Spleen (tissue), 11 donors: ENCODE measurements at regions not wholly inside any gene's neighbourhood (a gene's known extent, or its start where the extent isn't known, plus 50 kb on each side); places are given as distances from the start of the nearest gene placed in this dataset.

Source experiments
- DNase-seq: peaks from one replicate; pipeline ENCODE4 v3.0.0-alpha.2; 2020
- H3K27ac ChIP-seq, 8 donors: fragments of 200-600 bp; sonication (generic) in 7 of 8; 1 replicate in 4 of 8; 2 replicates in 4 of 8; pipeline versions ENCODE4 v1.5.0 to v1.8.0; 2016 to 2021; ENCODE audit warnings: inconsistent platforms in 4 of 8, mild to moderate bottlenecking in 4 of 8, moderate library complexity in 1 of 8
- H3K27me3 ChIP-seq, 7 donors: fragments of 200-600 bp; sonication (generic) in 6 of 7; replicated peaks in 1 of 7; 1 replicate in 4 of 7; 2 replicates in 3 of 7; pipeline versions ENCODE4 v1.5.0 to v1.8.0; 2016 to 2021; ENCODE audit warnings: inconsistent platforms in 3 of 7, mild to moderate bottlenecking in 1 of 7
- H3K36me3 ChIP-seq, 6 donors: fragments of 200-600 bp; sonication (generic) in 5 of 6; 1 replicate in 4 of 6; 2 replicates in 2 of 6; pipeline versions ENCODE4 v1.5.0 to v1.8.0; 2016 to 2021; ENCODE audit warnings: inconsistent platforms in 2 of 6
- H3K4me1 ChIP-seq, 6 donors: fragments of 200-600 bp; sonication (generic) in 5 of 6; 1 replicate in 3 of 6; 2 replicates in 3 of 6; pipeline versions ENCODE4 v1.5.0 to v1.8.0; 2016 to 2021; ENCODE audit warnings: inconsistent platforms in 3 of 6
- H3K4me3 ChIP-seq, 8 donors: fragments of 200-600 bp; sonication (generic) in 7 of 8; 1 replicate in 4 of 8; 2 replicates in 4 of 8; pipeline versions ENCODE4 v1.5.0 to v1.8.0; 2016 to 2021; ENCODE audit warnings: inconsistent platforms in 4 of 8, mild to moderate bottlenecking in 4 of 8, moderate library complexity in 2 of 8
- H3K9me3 ChIP-seq, 8 donors: fragments of 200-600 bp; sonication (generic) in 7 of 8; 1 replicate in 4 of 8; 2 replicates in 4 of 8; pipeline versions ENCODE4 v1.5.0 to v1.8.0; 2016 to 2021; ENCODE audit warnings: inconsistent platforms in 4 of 8
- POLR2A ChIP-seq, 3 donors: fragments of 450-650 bp; IDR thresholded peaks; one replicate each; pipeline ENCODE4 v1.5.1; 2017; ENCODE audit warnings: antibody characterized with exemption in 3 of 3, mild to moderate bottlenecking in 1 of 3
- POLR2AphosphoS5 ChIP-seq, 3 donors: sonication (generic); formaldehyde crosslinking; IDR thresholded peaks; one replicate each; pipeline ENCODE4 v1.5.1; 2017; ENCODE audit warnings: antibody characterized with exemption in 3 of 3
- WGBS, 5 donors: extraction: QIAGEN DNeasy Blood & Tissue Kit in 3 of 5; methylation state at CpG; one replicate each; pipeline versions ENCODE4 v1.1.5 to v1.1.7; 2013 to 2018; 5-methylcytosine and 5-hydroxymethylcytosine counted together
- intact Hi-C: fragments of 100-400 bp; cut with DNase I; formaldehyde crosslinking; loops from one replicate; pipeline ENCODE4 v1.15.0; 2023; ENCODE audit warnings: low total_unique reads
- TF ChIP-seq, protein P1 (sequence below), 11 experiments: fragments of 200-600 bp in 7 of 11; fragments of 450-650 bp in 4 of 11; sonication (generic) in 4 of 11; IDR thresholded peaks in 8 of 11; conservative IDR thresholded peaks in 3 of 11; 1 replicate in 7 of 11; 2 replicates in 4 of 11; pipeline versions ENCODE4 v1.4.0 to v1.8.0; 2016 to 2021; ENCODE audit warnings: antibody characterized with exemption in 11 of 11, inconsistent platforms in 4 of 11, mild to moderate bottlenecking in 1 of 11
- donor health status: healthy with polysubstance abuse.
- donor health status: DM: no; HTN: no; CAD: no; lungs with moderate emphysema.
- donor health status: DM: no; HTN: no; CAD: no.
- donor health status: Bipolar disorder and iron deficiency.
- donor health status: healthy.
- donor health status: DM: no; HTN: no; CAD: no.
- donor health status: DM: yes; HTN: yes; CAD: no.

GRCh38 chr6:141965016-141965545 is 167.6 kb upstream of the GJE1 start:
- H3K27me3 ChIP-seq: no peaks in the 10 kb centered on the region
- H3K4me3 ChIP-seq: no peak overlapping the region
- WGBS, 5 donors: 56 to 78% (median 68%) methylated on average over 2 of the region's 2 CpGs
- no peak for DNase-seq
- H3K36me3 ChIP-seq: no peaks in the 10 kb centered on the region
- TF ChIP-seq POLR2A (IDR thresholded peaks at IDR 0.05) (no peak), POLR2AphosphoS5 (IDR thresholded peaks at IDR 0.05) (no peak)
- TF ChIP-seq, protein P1, sequence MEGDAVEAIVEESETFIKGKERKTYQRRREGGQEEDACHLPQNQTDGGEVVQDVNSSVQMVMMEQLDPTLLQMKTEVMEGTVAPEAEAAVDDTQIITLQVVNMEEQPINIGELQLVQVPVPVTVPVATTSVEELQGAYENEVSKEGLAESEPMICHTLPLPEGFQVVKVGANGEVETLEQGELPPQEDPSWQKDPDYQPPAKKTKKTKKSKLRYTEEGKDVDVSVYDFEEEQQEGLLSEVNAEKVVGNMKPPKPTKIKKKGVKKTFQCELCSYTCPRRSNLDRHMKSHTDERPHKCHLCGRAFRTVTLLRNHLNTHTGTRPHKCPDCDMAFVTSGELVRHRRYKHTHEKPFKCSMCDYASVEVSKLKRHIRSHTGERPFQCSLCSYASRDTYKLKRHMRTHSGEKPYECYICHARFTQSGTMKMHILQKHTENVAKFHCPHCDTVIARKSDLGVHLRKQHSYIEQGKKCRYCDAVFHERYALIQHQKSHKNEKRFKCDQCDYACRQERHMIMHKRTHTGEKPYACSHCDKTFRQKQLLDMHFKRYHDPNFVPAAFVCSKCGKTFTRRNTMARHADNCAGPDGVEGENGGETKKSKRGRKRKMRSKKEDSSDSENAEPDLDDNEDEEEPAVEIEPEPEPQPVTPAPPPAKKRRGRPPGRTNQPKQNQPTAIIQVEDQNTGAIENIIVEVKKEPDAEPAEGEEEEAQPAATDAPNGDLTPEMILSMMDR (IDR thresholded peaks at IDR 0.05 in 8 of 11, conservative IDR thresholded peaks at IDR 0.05 in 3 of 11): no peak
- H3K27ac ChIP-seq: no peak overlapping the region
- H3K9me3 ChIP-seq: peaks cover 0 to 6% (median 0%) of the 10 kb centered on the region in 8 donors
- H3K4me1 ChIP-seq: no peaks in the 10 kb centered on the region
- intact Hi-C loops: no loop called here

- WGBS, 5 donors: 85 to 98% (median 90%) methylated on average over 3 of the region's 3 CpGs
- Histone ChIP-seq H3K27ac (no peak overlapping the region), H3K36me3 (no peaks in the 10 kb centered on the region), H3K4me3 (no peak overlapping the region), H3K4me1 (no peaks in the 10 kb centered on the region), H3K9me3 (peaks cover 0 to 3% (median 0%) of the 10 kb centered on the region in 8 donors), H3K27me3 (no peaks in the 10 kb centered on the region)
- DNase-seq: no peak
- TF ChIP-seq, protein P1 (IDR thresholded peaks at IDR 0.05 in 8 of 11, conservative IDR thresholded peaks at IDR 0.05 in 3 of 11): no peak
- no peak for TF ChIP-seq POLR2A (IDR thresholded peaks at IDR 0.05)
- TF ChIP-seq POLR2AphosphoS5 (IDR thresholded peaks at IDR 0.05): no peak
- intact Hi-C loops: no loop called here
Observed at GRCh38 chr6:141963543-141964295, 169.0 kb upstream of the GJE1 start.

- 68 to 78% (median 75%) methylated on average over 4 of the region's 4 CpGs for WGBS, 5 donors
- H3K27ac ChIP-seq: no peak overlapping the region
- no peaks in the 10 kb centered on the region for H3K4me1 ChIP-seq
- intact Hi-C loops: no loop called here
- H3K27me3 ChIP-seq: no peaks in the 10 kb centered on the region
- no peak for DNase-seq
- H3K9me3 ChIP-seq: peaks cover 0 to 23% (median 16%) of the 10 kb centered on the region in 8 donors
- no peaks in the 10 kb centered on the region for H3K36me3 ChIP-seq
- TF ChIP-seq, protein P1 (IDR thresholded peaks at IDR 0.05 in 8 of 11, conservative IDR thresholded peaks at IDR 0.05 in 3 of 11): no peak
- TF ChIP-seq POLR2AphosphoS5 (IDR thresholded peaks at IDR 0.05): no peak
- H3K4me3 ChIP-seq: no peak overlapping the region
Observed at GRCh38 chr6:141957271-141957670, 175.5 kb upstream of the GJE1 start.

DNA sequence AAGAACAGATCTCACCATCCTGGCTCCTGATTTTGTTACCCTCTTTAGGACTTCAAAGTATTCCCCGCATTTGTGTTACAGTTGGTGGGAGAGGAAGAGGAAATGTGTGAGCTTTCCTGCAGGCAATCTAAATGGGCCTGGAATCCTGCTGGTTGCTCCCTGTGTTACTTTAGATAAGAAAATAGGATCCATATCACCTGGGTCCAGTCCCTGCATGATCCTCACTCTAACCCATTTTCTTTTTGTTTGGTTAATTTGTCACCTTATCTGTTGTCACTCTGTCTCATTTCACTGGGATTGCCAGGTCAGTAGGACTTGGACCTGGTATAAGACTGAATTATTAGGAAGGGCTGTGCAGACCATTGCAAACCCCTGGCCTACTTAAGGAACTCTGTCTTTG is 175.9 kb upstream of the GJE1 start:
- DNase-seq: no peak
- Histone ChIP-seq H3K27me3 (no peaks in the 10 kb centered on the region), H3K9me3 (peaks cover 0 to 26% (median 19%) of the 10 kb centered on the region in 8 donors), H3K4me3 (no peak overlapping the region), H3K27ac (no peak overlapping the region), H3K4me1 (no peaks in the 10 kb centered on the region), H3K36me3 (no peaks in the 10 kb centered on the region)
- intact Hi-C loops: no loop called here
- TF ChIP-seq, protein P1 (IDR thresholded peaks at IDR 0.05 in 8 of 11, conservative IDR thresholded peaks at IDR 0.05 in 3 of 11): no peak
- TF ChIP-seq POLR2A (IDR thresholded peaks at IDR 0.05) (no peak), POLR2AphosphoS5 (IDR thresholded peaks at IDR 0.05) (no peak)
- 44 to 68% (median 60%) methylated on average over 1 of the region's 1 CpG for WGBS, 5 donors
